Endothelial cell of umbilical vein (primary cell): ENCODE measurements at regions not wholly inside any gene's neighbourhood (a gene's known extent, or its start where the extent isn't known, plus 50 kb on each side); places are given as distances from the start of the nearest gene placed in this dataset.

Experiments used
- BruUV-seq: library from RNA; stranded (reverse); fragments of 400-500 nt; replicated peaks from 2 replicates; lab custom pipeline; 2021; lab: Mats Ljungman, UMichigan
- CTCF ChIA-PET: fragments of 300-600, 350-600 bp; sonication (Branson Sonifier 250); formaldehyde crosslinking; loops from one replicate; lab custom pipeline; 2021; ENCODE audit warnings: antibody characterized with exemption, inconsistent platforms; lab: Charles Lee
- POLR2A ChIA-PET: fragments of 300-600, 350-600 bp; sonication (Branson Sonifier 250); formaldehyde crosslinking; loops from one replicate; lab custom pipeline; 2021; ENCODE audit warnings: antibody characterized with exemption, inconsistent platforms; lab: Charles Lee
- DNase-seq: peaks from one replicate; pipeline ENCODE4 v3.0.0-alpha.2; 2011; ENCODE audit warnings: low read depth, low spot score
- FAIRE-seq: peaks from 2 replicates; lab custom pipeline; 2011; peaks lifted over from hg19 to GRCh38; lab: Jason Lieb, UNC
- H2AFZ ChIP-seq: 2 replicates; pipeline ENCODE4 v1.6.0; 2012; ENCODE audit warnings: low read depth, low read length, control low read depth, inconsistent platforms
- H3K27ac ChIP-seq: 2 replicates; pipeline ENCODE4 v1.5.1; 2011; ENCODE audit warnings: low read depth, mild to moderate bottlenecking, control low read depth, low read length, moderate library complexity; ENCODE audit not compliant: insufficient read depth
- H3K27me3 ChIP-seq, 2 experiments: 2 replicates each; pipeline versions ENCODE4 v1.6.0 to v1.6.1; 2011; ENCODE audit warnings: low read length in 2 of 2, mixed read lengths in 1 of 2; ENCODE audit not compliant: control insufficient read depth in 2 of 2, insufficient read depth in 2 of 2
- H3K36me3 ChIP-seq, 2 experiments: 2 replicates in 1 of 2; 3 replicates in 1 of 2; pipeline ENCODE4 v1.5.1; 2011; ENCODE audit warnings: low read length in 2 of 2, mild to moderate bottlenecking in 1 of 2, moderate library complexity in 1 of 2; ENCODE audit not compliant: control insufficient read depth in 2 of 2, insufficient read depth in 2 of 2; ENCODE audit errors: extremely low read depth in 1 of 2
- H3K4me1 ChIP-seq: 3 replicates; pipeline ENCODE4 v1.5.1; 2011; ENCODE audit warnings: mild to moderate bottlenecking, low read length; ENCODE audit not compliant: control insufficient read depth, insufficient read depth; ENCODE audit errors: extremely low read depth
- H3K4me2 ChIP-seq: 2 replicates; pipeline ENCODE4 v1.6.1; 2011; ENCODE audit warnings: low read length, control low read depth, mixed read lengths; ENCODE audit not compliant: insufficient read depth
- H3K4me3 ChIP-seq, 3 experiments: fragments of 200-600 bp in 1 of 3; sonication (generic), shearing (Covaris generic) in 1 of 3; replicated peaks in 1 of 3; 2 replicates each; pipeline ENCODE4 v1.5.1; 2011 to 2016; ENCODE audit warnings: control low read depth in 3 of 3, low read length in 3 of 3, mild to moderate bottlenecking in 2 of 3, inconsistent platforms in 1 of 3, low read depth in 1 of 3, moderate library complexity in 1 of 3; ENCODE audit not compliant: insufficient read depth in 1 of 3
- H3K79me2 ChIP-seq: 2 replicates; pipeline ENCODE4 v1.6.0; 2012; ENCODE audit warnings: low read length, inconsistent platforms; ENCODE audit not compliant: control insufficient read depth, insufficient read depth
- H3K9ac ChIP-seq: replicated peaks from 2 replicates; pipeline ENCODE3; 2011; ENCODE audit warnings: low read length, control low read depth; ENCODE audit not compliant: insufficient read depth; ENCODE audit errors: extremely low read depth
- H3K9me1 ChIP-seq: replicated peaks from 3 replicates; pipeline ENCODE4 v1.6.0; 2011; ENCODE audit warnings: mild to moderate bottlenecking, low read length; ENCODE audit not compliant: control insufficient read depth, insufficient read depth; ENCODE audit errors: extremely low read depth
- H3K9me3 ChIP-seq: replicated peaks from 2 replicates; pipeline ENCODE4 v1.5.1; 2012; ENCODE audit warnings: low read length, inconsistent platforms; ENCODE audit not compliant: control insufficient read depth, insufficient read depth
- H4K20me1 ChIP-seq: replicated peaks from 2 replicates; pipeline ENCODE3; 2011; ENCODE audit warnings: mild to moderate bottlenecking, low read length; ENCODE audit not compliant: control insufficient read depth, insufficient read depth; ENCODE audit errors: extremely low read depth
- EZH2 ChIP-seq: IDR thresholded peaks from 2 replicates; pipeline ENCODE4 v1.6.1; 2012; ENCODE audit warnings: borderline replicate concordance, low read depth, mild to moderate bottlenecking, moderate library complexity, low read length, inconsistent platforms; ENCODE audit not compliant: severe bottlenecking
- GATA2 ChIP-seq: IDR thresholded peaks from 2 replicates; pipeline ENCODE4 v1.7.0; 2011; ENCODE audit warnings: low read depth, mild to moderate bottlenecking, moderate library complexity, mixed read lengths, low read length; ENCODE audit not compliant: insufficient read length, insufficient read depth
- POLR2A ChIP-seq: IDR thresholded peaks from 2 replicates; pipeline ENCODE4 v1.6.1; 2012; ENCODE audit warnings: low read depth, mild to moderate bottlenecking, control low read depth, low read length
- POLR2AphosphoS5 ChIP-seq: IDR thresholded peaks from 2 replicates; pipeline ENCODE4 v1.6.1; 2012; ENCODE audit warnings: low read depth, mild to moderate bottlenecking, control low read depth, low read length, moderate library complexity; ENCODE audit not compliant: insufficient read depth
- dilution Hi-C: fragments of 300-500 bp; cut with MboI; formaldehyde crosslinking; loops from one replicate; pipeline ENCODE4 v1.15.0; 2019; ENCODE audit warnings: low sequenced_read_pairs; ENCODE audit not compliant: extremely low pct_ligation_motif_present
- intact Hi-C: fragments of 100-400 bp; cut with micrococcal nuclease; formaldehyde crosslinking; loops from one replicate; pipeline ENCODE4 v1.10.0; 2022
- TF ChIP-seq, protein P1 (sequence below): IDR thresholded peaks from 2 replicates; pipeline ENCODE4 v1.6.1; 2011; ENCODE audit not compliant: insufficient read depth, insufficient read length
- TF ChIP-seq, protein P2 (sequence below), 2 donors: IDR thresholded peaks; 1 replicate in 1 of 2; 2 replicates in 1 of 2; pipeline ENCODE4 v1.5.1; 2011; ENCODE audit warnings: low read length in 2 of 2, mild to moderate bottlenecking in 2 of 2, moderate library complexity in 2 of 2, control low read depth in 1 of 2, inconsistent platforms in 1 of 2, low read depth in 1 of 2; ENCODE audit not compliant: insufficient read depth in 1 of 2; ENCODE audit errors: extremely low read depth in 1 of 2

DNA sequence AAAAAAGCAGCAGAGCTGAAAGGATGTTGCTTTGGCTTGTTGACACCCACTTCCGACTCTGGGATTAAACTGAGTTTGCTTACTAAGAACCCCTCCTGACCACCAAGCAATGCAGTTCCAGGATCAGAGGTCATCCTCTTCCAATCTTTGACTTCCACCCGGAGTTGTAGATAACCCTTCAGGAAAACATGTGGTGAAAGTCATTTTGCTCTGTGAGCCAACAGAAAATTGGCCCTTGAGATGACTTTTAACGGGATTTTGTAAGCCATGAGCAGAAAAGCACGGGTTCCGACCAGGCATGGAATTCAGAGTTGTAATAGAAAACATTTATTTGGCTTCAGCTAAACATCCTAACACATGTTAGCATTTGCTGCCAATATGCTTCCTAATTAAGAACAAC is 171.6 kb upstream of the NR2F2 start:
- BruUV-seq: no TSS peak
- TF ChIP-seq, protein P1, sequence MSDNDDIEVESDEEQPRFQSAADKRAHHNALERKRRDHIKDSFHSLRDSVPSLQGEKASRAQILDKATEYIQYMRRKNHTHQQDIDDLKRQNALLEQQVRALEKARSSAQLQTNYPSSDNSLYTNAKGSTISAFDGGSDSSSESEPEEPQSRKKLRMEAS: no peak
- peak; percentile 70 for TF ChIP-seq GATA2
- TF ChIP-seq EZH2: no peak
- no peak for TF ChIP-seq POLR2A
- no peak for TF ChIP-seq POLR2AphosphoS5
- TF ChIP-seq, protein P2, sequence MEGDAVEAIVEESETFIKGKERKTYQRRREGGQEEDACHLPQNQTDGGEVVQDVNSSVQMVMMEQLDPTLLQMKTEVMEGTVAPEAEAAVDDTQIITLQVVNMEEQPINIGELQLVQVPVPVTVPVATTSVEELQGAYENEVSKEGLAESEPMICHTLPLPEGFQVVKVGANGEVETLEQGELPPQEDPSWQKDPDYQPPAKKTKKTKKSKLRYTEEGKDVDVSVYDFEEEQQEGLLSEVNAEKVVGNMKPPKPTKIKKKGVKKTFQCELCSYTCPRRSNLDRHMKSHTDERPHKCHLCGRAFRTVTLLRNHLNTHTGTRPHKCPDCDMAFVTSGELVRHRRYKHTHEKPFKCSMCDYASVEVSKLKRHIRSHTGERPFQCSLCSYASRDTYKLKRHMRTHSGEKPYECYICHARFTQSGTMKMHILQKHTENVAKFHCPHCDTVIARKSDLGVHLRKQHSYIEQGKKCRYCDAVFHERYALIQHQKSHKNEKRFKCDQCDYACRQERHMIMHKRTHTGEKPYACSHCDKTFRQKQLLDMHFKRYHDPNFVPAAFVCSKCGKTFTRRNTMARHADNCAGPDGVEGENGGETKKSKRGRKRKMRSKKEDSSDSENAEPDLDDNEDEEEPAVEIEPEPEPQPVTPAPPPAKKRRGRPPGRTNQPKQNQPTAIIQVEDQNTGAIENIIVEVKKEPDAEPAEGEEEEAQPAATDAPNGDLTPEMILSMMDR (IDR thresholded peaks at IDR 0.05; ENCODE audit: extremely low read depth in 1 of 2, insufficient read depth in 1 of 2, low read depth in 1 of 2, low read length in 2 of 2): no peak
- Histone ChIP-seq H3K36me3 (no peaks in the 10 kb centered on the region), H2AFZ (no peak overlapping the region), H4K20me1 (no peaks in the 10 kb centered on the region), H3K79me2 (no peaks in the 10 kb centered on the region), H3K9me3 (no peaks in the 10 kb centered on the region), H3K9me1 (no peaks in the 10 kb centered on the region), H3K9ac (no peak overlapping the region), H3K4me1 (peaks cover 33% of the 10 kb centered on the region), H3K4me3 (no peak overlapping the region), H3K27ac (no peak overlapping the region), H3K27me3 (no peaks in the 10 kb centered on the region), H3K4me2 (no peak overlapping the region)
- dilution Hi-C loops: no loop called here
- DNase-seq (peak; percentile 96), FAIRE-seq (peak; percentile 74)
- CTCF ChIA-PET: interaction anchor here (0.6 to 1.1 kb wide), 4 partner anchors 110 to 1133 kb away, joined by 3 read pairs; no protein-coding TSS in a partner anchor
- POLR2A ChIA-PET: interaction anchor here (0.6 kb wide), 2 partner anchors 179 to 908 kb away, joined by 3 to 4 read pairs; no protein-coding TSS in a partner anchor
- intact Hi-C loops: no loop called here
